GM04504 (cell line): ENCODE measurements at regions not wholly inside any gene's neighbourhood (a gene's known extent, or its start where the extent isn't known, plus 50 kb on each side); places are given as distances from the start of the nearest gene placed in this dataset.

Experiments used
- DNase-seq: peaks from one replicate; pipeline ENCODE4 v3.0.0-alpha.2; 2012; ENCODE audit warnings: low read depth

GRCh38 chr10:108850138-108850854 is 1073.0 kb downstream of the XPNPEP1 start:
- no peak for DNase-seq

GRCh38 chr10:108849688-108850087 is 1073.6 kb downstream of the XPNPEP1 start:
- no peak for DNase-seq

DNA sequence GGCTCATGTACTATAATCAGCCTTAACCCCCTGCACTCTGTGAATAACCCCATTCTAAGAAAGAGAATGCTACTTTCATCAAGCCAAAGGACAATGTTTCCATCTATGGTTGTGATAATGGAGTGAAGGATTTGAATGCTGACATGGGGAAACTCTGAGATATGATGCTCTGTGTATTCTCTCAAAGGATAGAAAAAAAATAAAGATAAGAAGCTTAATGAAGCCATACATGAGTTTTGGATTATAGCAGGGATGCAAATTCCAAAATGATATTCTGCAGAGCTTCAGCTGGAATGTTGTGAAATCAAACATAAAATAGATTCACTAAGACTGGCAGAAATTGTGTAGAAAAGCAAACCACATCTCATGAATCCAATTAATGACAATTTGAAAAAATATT is 1074.1 kb downstream of the XPNPEP1 start:
- no peak for DNase-seq

DNA sequence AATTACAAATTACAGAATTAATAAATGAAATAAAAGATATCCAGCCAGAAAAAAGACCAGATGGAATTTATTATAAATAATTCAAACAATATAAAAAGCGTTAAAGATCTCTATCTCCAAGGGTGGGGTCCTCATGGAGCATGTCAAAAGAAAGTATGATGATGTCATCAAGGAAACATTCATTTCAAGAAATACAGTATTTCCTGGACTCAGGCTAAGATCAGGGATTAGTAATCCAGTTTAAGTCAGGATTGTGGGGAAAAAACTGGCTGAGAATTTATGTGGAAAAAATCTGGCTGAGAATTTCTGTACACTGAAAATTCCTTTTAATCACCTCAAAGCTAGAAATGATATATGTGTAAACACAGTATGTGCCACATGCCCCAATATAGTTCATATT is 1075.3 kb downstream of the XPNPEP1 start:
- DNase-seq, result no peak

DNA sequence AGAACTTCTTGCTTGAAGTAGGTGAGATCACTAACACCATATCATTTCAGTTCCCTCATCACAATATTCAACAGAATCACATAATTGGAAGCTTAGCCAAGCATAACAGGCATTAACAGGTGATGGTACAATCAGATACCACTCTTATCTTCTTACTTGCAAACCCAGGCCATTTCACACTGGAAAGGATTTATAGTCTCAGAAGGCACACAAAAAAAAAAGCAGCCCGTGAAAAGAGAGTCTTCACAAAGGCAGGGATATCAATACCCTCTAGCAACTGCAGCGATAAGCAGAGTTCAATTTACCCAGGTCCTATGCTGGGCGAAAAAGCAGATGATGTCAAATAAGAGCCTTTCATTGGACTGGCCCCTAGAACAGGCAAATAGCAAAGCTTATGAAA is 1082.4 kb downstream of the XPNPEP1 start:
- DNase-seq, result no peak

GRCh38 chr10:108836362-108836761 is 1086.9 kb downstream of the XPNPEP1 start:
- DNase-seq, result no peak

DNA sequence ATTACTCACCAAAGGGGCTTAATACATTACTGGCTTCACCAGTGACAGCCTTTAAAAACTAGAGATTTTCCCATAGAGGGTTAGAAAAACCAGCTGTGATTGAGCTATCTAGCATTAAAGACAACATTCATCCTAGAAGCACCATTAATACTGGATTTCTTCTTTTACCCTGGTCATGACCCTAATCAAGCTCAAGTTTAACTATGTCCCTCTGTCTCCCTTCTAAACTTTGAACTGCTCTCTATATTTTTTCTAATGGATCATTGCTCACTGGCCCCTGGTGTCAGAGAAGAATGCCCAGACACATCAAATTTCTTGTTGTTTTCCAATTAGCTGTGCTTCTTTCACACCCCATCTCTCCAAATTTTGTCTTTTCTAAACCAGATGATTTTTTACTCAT is 1101.3 kb downstream of the XPNPEP1 start:
- no peak for DNase-seq

DNA sequence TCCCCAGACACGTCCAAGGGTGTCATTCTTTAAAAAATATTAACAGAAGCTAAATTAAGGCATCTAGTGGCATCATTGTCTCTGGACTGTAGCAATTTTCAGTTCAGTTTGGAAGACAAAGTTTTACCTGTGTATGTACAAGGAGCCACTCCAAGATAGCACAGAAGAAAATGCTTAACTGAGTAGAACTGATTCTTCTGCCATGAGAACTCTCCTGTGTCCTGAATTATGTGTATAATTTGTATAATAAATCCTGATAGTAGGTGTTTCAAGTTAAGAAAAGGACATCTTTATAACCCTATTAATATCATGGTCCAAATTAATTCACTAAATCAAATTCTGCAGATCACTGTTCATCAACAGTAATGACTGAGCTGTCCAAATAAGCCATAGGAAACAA is 1104.0 kb downstream of the XPNPEP1 start:
- DNase-seq, result no peak

DNA sequence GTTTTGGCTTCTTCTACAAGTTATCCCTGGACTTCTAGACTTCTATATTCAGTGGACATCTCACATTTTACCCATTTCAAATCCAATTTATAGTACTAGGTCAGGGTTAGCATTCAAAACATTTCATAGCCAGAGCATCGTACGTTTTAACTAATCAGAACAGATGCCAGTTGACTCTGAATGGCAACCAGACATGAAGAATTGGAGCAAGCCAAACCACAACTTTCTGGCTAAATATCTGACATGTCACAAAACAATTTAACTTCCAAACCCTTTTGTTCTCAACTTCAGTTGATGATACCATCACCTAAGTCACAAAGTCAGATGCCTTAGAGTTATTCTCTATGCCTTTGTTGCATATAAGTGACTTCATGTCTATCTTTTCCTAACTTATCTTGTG is 1105.7 kb downstream of the XPNPEP1 start:
- no peak for DNase-seq

DNA sequence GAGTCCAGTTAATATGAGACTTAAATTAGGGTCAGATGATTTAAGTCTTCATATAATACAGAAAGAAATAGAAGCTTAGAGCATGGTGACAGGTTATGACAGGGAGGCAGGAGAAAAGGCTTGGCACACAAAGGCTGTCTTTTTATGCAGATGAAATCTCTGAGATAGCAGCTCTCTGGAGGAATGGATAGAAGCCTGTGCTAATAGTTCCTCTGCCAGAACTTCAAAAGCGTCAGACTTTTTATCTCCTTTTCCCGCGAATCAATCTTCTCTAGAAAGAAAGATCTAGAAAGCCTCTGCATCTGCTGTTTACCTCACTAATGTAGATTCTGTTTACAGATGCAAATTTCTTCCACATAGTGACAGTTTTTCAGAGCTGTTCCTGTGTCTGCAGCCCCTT is 1106.2 kb downstream of the XPNPEP1 start:
- DNase-seq, result no peak

- no peak for DNase-seq
These were observed 1110.4 kb downstream of the XPNPEP1 start for GRCh38 chr10:108812906-108813305.

DNA sequence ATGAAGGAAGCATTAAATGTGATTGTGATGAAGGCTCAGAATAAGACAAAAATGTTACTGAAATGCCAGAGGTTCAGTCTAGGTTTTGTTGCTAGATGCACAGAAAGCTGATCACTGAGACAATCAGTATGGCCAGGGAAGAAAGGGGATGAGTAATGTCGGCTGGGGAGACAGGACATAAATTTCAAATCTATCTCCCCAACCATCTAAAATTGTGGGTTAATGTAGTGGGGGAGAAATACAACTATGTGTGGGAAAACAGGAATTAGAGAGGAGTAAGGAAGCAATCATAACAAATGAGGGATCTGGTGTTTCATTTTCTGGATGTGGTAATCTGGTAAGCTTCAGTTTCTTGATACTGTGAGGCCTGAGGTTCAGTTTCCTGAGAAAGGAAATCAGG is 1111.0 kb downstream of the XPNPEP1 start:
- no peak for DNase-seq

DNA sequence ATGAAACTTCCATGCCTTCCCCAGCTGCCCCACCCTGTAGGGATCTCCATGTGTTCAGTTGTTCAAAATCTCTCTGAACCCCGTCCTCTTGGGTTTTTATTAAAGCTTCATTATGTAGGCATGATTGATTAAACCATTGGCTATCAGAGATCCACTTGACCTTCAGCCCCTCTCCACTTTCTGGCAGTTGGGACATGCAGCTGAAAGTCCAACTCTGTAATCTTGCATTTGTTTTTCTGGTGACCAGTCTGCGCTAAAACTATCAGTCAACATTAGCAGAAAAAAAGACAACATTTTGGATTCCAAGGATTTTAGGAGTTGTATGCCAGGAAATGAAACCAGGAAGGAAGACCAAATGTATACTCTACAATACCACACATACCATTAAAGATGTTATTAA is 1115.1 kb downstream of the XPNPEP1 start:
- DNase-seq, result no peak

- DNase-seq, result no peak
These were observed 1121.4 kb downstream of the XPNPEP1 start for GRCh38 chr10:108801775-108802517.

GRCh38 chr10:108801220-108801619 is 1122.1 kb downstream of the XPNPEP1 start:
- no peak for DNase-seq

DNA sequence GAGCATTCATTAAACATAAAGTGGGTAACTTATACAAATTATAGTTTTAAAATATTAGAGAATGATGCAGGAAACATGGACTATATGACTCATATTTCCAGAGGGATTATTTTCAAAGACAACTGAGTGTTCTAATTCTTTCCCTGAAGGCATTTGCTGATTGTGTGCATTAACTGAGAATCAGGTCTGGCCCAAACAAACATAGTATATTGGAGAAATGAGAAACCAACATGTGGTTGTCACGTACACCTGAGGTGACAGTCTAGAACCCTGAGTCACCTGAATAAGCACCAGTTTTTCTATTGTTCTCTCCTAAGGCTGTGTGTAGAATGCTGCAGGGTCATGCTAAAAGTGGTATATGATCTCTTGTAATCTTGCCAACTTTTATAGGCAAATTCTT is 1125.7 kb downstream of the XPNPEP1 start:
- no peak for DNase-seq

DNA sequence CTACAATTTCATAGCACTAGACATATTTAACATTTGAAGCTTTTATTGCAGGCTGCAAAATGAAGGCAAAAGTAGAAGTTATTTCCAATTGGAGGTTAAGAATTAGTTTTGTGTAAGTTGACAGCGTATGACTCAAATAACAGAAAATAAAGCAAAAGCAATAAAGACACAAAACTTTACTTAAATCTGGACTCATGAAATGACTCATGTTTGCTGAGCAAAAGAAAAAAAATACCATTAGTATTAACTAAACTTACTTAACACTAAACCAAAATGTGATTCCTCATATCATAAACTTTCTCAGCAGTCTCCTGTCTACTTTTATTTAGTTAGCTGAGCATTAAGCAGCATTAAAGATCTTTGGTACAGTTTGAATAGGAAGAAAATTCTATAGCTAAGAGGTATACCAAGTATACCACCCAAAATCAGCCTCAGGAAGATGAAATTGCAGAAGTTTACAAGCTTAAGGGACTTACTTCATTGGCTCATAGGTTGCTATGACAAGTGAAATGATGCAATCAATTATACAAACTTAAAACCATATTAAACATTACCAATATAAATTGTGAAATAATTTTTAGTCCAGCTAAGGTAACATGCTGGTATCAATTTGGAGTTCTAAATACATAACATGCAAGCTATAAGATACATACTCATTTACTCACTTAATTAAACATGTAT is 1131.4 kb downstream of the XPNPEP1 start:
- no peak for DNase-seq

- no peak for DNase-seq
These were observed 1132.3 kb downstream of the XPNPEP1 start for GRCh38 chr10:108791030-108791429.

DNA sequence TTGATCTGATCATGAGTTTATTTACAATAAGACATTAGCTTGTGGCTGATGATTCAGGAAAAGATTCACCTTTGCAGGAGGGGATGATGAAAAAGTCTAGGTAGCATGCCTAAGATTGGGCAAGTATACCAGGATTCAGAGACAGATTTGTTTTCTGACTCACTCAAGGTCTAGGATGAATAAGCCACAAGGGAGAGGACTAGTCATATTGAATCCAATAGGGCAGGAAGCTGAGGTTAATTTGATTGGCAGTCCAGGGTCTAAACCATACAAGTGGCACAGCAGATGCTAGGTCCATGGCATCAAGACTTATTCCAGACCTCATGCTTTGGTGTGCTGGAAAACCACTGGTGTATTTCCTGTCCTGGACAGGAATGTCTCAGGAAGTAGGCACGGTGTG is 1133.4 kb downstream of the XPNPEP1 start:
- no peak for DNase-seq

GRCh38 chr10:108789336-108789735 is 1134.0 kb downstream of the XPNPEP1 start:
- DNase-seq, result no peak

DNA sequence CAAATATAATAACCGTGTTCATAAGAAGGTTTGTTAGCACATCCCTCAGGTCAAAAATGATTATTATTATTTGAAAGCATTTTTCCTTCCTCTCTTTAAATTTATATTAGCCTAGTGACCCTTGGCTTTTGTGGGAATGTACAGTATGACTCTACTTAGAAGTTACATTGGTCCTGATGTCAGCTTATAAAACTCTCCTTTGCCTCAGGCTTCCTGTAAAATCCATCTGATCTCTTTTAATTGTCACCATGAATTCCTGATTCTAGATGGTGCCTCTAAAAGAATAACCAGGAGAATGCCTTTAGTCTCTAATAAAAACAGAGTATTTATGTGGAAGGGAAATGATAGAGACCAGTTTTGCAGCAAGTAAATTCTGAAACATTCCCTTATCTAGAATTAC is 1134.4 kb downstream of the XPNPEP1 start:
- no peak for DNase-seq

DNA sequence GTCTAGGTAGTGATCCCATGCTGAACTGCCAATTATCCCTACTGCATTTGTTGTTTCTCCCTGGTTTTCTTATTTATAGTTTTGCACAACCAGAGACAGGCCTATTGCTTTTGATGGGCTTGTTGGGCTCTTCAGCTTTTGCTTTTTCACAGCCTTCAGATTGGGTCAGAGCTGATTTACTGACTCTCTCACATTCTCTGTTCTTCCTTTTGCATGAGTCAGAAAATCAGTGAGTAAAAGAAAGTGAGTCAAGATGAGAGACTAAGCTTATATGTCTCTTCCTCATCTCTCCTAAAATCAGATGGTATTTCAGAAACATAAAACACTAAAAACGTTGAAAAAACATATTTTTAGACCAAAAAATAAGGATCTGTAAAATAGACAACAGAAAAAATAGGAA is 1135.4 kb downstream of the XPNPEP1 start:
- peak; percentile 21 for DNase-seq

DNA sequence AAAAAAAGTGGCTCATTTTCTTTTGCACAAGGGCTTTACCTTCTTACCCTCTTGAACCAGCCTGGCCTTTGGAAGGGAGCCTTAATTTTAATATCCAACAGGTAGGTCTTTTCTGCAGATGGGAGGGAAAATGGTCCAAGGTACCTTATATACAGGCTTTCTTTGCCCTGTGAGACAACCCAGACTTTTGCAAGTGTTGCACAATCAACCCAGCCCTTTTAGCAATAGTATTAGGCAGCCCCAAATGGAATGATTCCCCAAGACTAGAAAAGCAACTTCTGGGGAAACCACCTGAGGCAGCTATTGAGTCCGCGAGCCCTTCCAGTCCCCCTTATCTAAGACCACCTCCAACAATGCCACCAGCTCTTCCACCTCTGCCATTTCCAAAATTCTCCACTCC is 1138.3 kb downstream of the XPNPEP1 start:
- no peak for DNase-seq
